BJ (cell line): ENCODE measurements at regions not wholly inside any gene's neighbourhood (a gene's known extent, or its start where the extent isn't known, plus 50 kb on each side); places are given as distances from the start of the nearest gene placed in this dataset.

Experiments
- CTCF ChIA-PET: fragments of 350-600 bp; formaldehyde crosslinking; extraction: SDS; loops from one replicate; lab custom pipeline; 2021; ENCODE audit warnings: antibody characterized with exemption, inconsistent platforms; lab: Yijun Ruan, JAX
- POLR2A ChIA-PET: fragments of 300-600 bp; sonication (Branson Sonifier 250); formaldehyde crosslinking; extraction: SDS; loops from one replicate; lab custom pipeline; 2021; ENCODE audit warnings: antibody characterized with exemption; lab: Charles Lee
- DNase-seq: peaks from one replicate; pipeline ENCODE4 v3.0.0-alpha.2; 2011; ENCODE audit warnings: low read depth
- H3K27me3 ChIP-seq: 2 replicates; pipeline ENCODE4 v1.6.0; 2011; ENCODE audit warnings: low read length; ENCODE audit not compliant: control insufficient read depth, insufficient read depth
- H3K36me3 ChIP-seq: 2 replicates; pipeline ENCODE4 v1.5.1; 2011; ENCODE audit warnings: low read length; ENCODE audit not compliant: control insufficient read depth, insufficient read depth
- H3K4me3 ChIP-seq: 2 replicates; pipeline ENCODE4 v1.5.1; 2011; ENCODE audit warnings: low read depth, mild to moderate bottlenecking, control low read depth, low read length
- CTCF ChIP-seq: IDR thresholded peaks from 2 replicates; pipeline ENCODE4 v1.5.1; 2011; ENCODE audit warnings: low read depth, mild to moderate bottlenecking, control low read depth, inconsistent platforms, low read length, moderate library complexity; ENCODE audit not compliant: insufficient read depth

DNA sequence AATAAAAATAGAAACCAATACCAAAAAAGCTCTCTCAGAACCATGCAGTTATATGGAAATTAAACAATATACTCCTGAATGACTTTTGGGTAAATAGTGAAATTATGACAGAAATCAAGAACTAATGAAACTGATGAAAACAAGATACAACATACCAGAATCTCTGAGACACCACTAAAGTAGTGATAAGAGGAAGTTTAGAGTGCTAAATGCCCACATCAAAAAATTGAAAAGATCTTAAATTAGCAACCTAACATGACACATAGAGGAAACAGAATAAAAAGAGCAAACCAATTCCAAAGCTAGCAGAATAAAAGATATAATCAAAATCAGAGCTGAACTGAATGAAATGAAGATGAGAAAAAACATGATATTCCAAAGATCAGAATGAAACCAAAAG lies 430.9 kb downstream of the LTN1 start:
- no peaks in the 10 kb centered on the region for H3K36me3 ChIP-seq
- TF ChIP-seq CTCF: no peak
- DNase-seq: no peak
- no peak overlapping the region for H3K4me3 ChIP-seq
- ChIA-PET CTCF (no interaction called here), POLR2A (no interaction called here)
- H3K27me3 ChIP-seq: no peaks in the 10 kb centered on the region

GRCh38 chr21:28554660-28555475 lies 437.8 kb downstream of the LTN1 start:
- ChIA-PET CTCF (interaction anchor here (1.0 kb wide), 1 partner anchor 12 kb away, joined by 4 read pairs; no protein-coding TSS in a partner anchor), POLR2A (no interaction called here)
- no peak overlapping the region for H3K4me3 ChIP-seq
- no peaks in the 10 kb centered on the region for H3K36me3 ChIP-seq
- no peak for TF ChIP-seq CTCF
- H3K27me3 ChIP-seq: no peaks in the 10 kb centered on the region
- DNase-seq: no peak

DNA sequence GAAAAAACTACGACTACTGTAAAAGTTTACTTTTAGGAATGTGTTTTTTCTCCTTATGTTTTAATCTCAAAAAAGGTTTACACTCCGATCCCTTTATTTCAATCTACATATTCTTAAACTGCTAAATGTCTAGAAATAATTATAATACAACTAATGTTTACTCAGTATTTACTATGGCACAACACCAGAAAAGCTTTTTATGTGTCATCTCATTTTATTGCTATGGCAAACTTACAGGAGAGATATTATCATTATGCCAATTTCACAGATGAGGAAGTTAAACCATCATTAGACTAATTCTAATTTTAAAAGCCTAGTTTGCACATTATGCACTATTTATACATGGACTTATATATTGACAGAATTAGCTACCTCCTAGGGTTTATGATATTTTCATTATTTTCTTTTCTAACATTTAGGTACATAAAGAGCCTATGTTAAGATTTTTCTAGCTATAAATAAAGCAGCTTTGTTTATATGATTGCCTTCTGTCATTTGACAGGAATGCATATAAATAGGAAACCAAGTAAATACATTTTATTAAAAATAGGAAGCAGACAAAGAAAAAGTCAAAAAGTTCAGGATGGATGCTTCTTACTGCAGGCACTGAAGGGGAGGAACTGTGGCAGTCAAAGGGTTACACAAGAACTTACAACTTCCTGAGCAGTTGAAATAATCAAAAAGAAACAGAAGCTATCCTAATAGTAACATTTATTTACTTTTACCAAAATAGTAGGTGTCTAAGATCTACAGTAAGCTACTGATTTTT lies 442.4 kb downstream of the LTN1 start:
- TF ChIP-seq CTCF: no peak
- no peak for DNase-seq
- Histone ChIP-seq H3K36me3 (no peaks in the 10 kb centered on the region), H3K27me3 (no peaks in the 10 kb centered on the region), H3K4me3 (no peak overlapping the region)
- ChIA-PET CTCF (interaction anchor here (0.8 to 1.5 kb wide), 2 partner anchors 9 to 10 kb away, joined by 3 to 4 read pairs; no protein-coding TSS in a partner anchor), POLR2A (no interaction called here)

DNA sequence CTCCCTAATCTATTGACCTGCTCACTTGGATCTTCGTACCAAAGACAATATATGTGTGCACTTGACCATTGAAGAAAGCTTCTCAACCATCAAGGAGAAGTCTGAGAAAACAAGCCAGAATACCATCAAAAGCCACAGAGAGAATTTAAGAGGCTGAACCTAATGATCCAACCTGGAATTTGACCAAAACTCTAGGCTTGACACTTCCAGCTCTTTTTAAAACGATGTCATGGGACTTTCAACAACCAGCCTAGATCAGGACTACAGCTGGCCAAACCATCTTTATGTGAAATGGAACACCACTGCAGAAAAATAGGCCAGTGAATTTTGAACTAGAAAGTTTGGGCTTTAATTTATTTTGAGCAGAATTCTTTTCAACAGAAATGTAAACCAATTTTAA lies 444.4 kb downstream of the LTN1 start:
- ChIA-PET CTCF (interaction anchor here (0.9 kb wide), 1 partner anchor 14 kb away, joined by 3 read pairs; no protein-coding TSS in a partner anchor), POLR2A (no interaction called here)
- Histone ChIP-seq H3K4me3 (no peak overlapping the region), H3K27me3 (no peaks in the 10 kb centered on the region), H3K36me3 (no peaks in the 10 kb centered on the region)
- TF ChIP-seq CTCF: no peak
- peak; percentile 31 for DNase-seq

GRCh38 chr21:28547766-28548165 lies 444.9 kb downstream of the LTN1 start:
- Histone ChIP-seq H3K4me3 (no peak overlapping the region), H3K27me3 (no peaks in the 10 kb centered on the region), H3K36me3 (no peaks in the 10 kb centered on the region)
- no peak for DNase-seq
- CTCF ChIA-PET: interaction anchor here (0.5 to 0.9 kb wide), 3 partner anchors 15 to 729 kb away, joined by 3 to 4 read pairs (median 3); no protein-coding TSS in a partner anchor
- TF ChIP-seq CTCF: no peak
- POLR2A ChIA-PET: no interaction called here
